K562 (cell line): ENCODE measurements at regions not wholly inside any gene's neighbourhood (a gene's known extent, or its start where the extent isn't known, plus 50 kb on each side); places are given as distances from the start of the nearest gene placed in this dataset.

Experiments
- ARHGAP35 ChIP-seq: fragments of 450-650 bp; IDR thresholded peaks from 2 replicates; pipeline ENCODE4 v1.6.1; 2018; ENCODE audit not compliant: partially characterized antibody
- ARID4B ChIP-seq: sonication (generic); formaldehyde crosslinking; IDR thresholded peaks from 2 replicates; pipeline ENCODE4 v1.8.0; 2022; ENCODE audit warnings: mild to moderate bottlenecking, missing genetic modification reagents
- FOXA1 ChIP-seq: fragments of 450-650 bp; IDR thresholded peaks from 2 replicates; pipeline ENCODE4 v1.6.1; 2016; ENCODE audit warnings: mild to moderate bottlenecking, borderline replicate concordance
- ILF3 ChIP-seq: fragments of 450-650 bp; IDR thresholded peaks from 2 replicates; pipeline ENCODE4 v1.6.1; 2018; ENCODE audit warnings: antibody characterized with exemption, mild to moderate bottlenecking, moderate library complexity, borderline replicate concordance
- MTA2 ChIP-seq: fragments of 450-650 bp; IDR thresholded peaks from 2 replicates; pipeline ENCODE4 v1.6.1; 2016; ENCODE audit warnings: low read depth
- MYC ChIP-seq, 2 experiments: fragments of 250-450 bp in 1 of 2; sonication (Bioruptor Pico) in 1 of 2; IDR thresholded peaks; 2 replicates each; pipeline versions ENCODE4 v1.5.1 to v1.6.1; 2012 to 2021; ENCODE audit warnings: low read depth in 2 of 2, borderline replicate concordance in 1 of 2, improper control_type of control experiment in 1 of 2, low read length in 1 of 2, mild to moderate bottlenecking in 1 of 2, moderate library complexity in 1 of 2
- PATZ1 ChIP-seq: fragments of 250-450 bp; sonication (Bioruptor Pico); IDR thresholded peaks from 2 replicates; pipeline ENCODE4 v1.5.0; 2020; ENCODE audit warnings: mild to moderate bottlenecking, borderline replicate concordance
- SMARCB1 ChIP-seq: IDR thresholded peaks from 2 replicates; pipeline ENCODE4 v1.6.1; 2011; ENCODE audit warnings: improper control_type of control experiment, low read depth; ENCODE audit not compliant: insufficient read length
- SRSF9 ChIP-seq: fragments of 200-400 bp; formaldehyde crosslinking; IDR thresholded peaks from 2 replicates; pipeline ENCODE4 v1.6.1; 2017; ENCODE audit warnings: low read depth, low read length, borderline replicate concordance
- ZBTB49 ChIP-seq: sonication (generic); formaldehyde crosslinking; IDR thresholded peaks from 2 replicates; pipeline ENCODE4 v1.8.0; 2022; ENCODE audit warnings: missing genetic modification reagents, mild to moderate bottlenecking, borderline replicate concordance
- ZBTB7A ChIP-seq: IDR thresholded peaks from 2 replicates; pipeline ENCODE4 v1.6.1; 2011; ENCODE audit warnings: low read depth, mild to moderate bottlenecking, low read length, moderate library complexity, borderline replicate concordance; ENCODE audit not compliant: control insufficient read depth

- no peak for TF ChIP-seq FOXA1
- no peak for TF ChIP-seq MYC (IDR thresholded peaks at IDR 0.05; ENCODE audit: low read depth, low read length)
- no peak for TF ChIP-seq MYC (CRISPR knock-in tag; IDR thresholded peaks at IDR 0.05; ENCODE audit: borderline replicate concordance, low read depth)
- no peak for TF ChIP-seq ZBTB7A
- no peak for TF ChIP-seq SMARCB1
- no peak for TF ChIP-seq ZBTB49
- TF ChIP-seq SRSF9: no peak
- TF ChIP-seq ARID4B (CRISPR knock-in tag): no peak
- no peak for TF ChIP-seq MTA2
- no peak for TF ChIP-seq ARHGAP35
- TF ChIP-seq ILF3: no peak
- TF ChIP-seq PATZ1 (CRISPR knock-in tag): no peak
Observed at GRCh38 chr5:2373631-2374030, 377.8 kb downstream of the IRX2 start.
